ENCODE measurements at regions not wholly inside any gene's neighbourhood (a gene's known extent, or its start where the extent isn't known, plus 50 kb on each side); places are given as distances from the start of the nearest gene placed in this dataset.

- ATAC-seq (no peak), DNase-seq (no peak)
- no peaks in the 10 kb centered on the region for H3K27me3 ChIP-seq (ENCODE audit: control insufficient read depth, insufficient read depth, low read length)
- Mint-ChIP-seq H3K36me3 (no peaks in the 10 kb centered on the region), H3K4me1 (no peaks in the 10 kb centered on the region), H3K9me3 (peaks cover 2 to 7% of the 10 kb centered on the region in 2 donors), H3K4me3 (no peak overlapping the region), H3K27me3 (ENCODE audit: low read depth in 2 of 2) (no peaks in the 10 kb centered on the region), H3K27ac (no peak overlapping the region)
- intact Hi-C loops (cut with micrococcal nuclease) = no loop called here
- no peak overlapping the region for H3K27ac ChIP-seq (ENCODE audit: low read length)
- H3K4me1 ChIP-seq (ENCODE audit: control insufficient read depth, insufficient read depth, low read length) = no peaks in the 10 kb centered on the region
- no peaks in the 10 kb centered on the region for H3K36me3 ChIP-seq (ENCODE audit: control insufficient read depth, insufficient read depth, low read length)
- WGBS (ENCODE audit: insufficient coverage) = 76% methylated on average over 5 of the region's 7 CpGs
- no peak overlapping the region for H3K4me3 ChIP-seq (ENCODE audit: low read length)
- no peak for TF ChIP-seq CTCF (IDR thresholded peaks at IDR 0.05)
- H3K9me3 ChIP-seq (ENCODE audit: control insufficient read depth, insufficient read depth, low read length) = no peaks in the 10 kb centered on the region
Measured at GRCh38 chr5:164364237-164365208, 859.1 kb downstream of the MAT2B start.

GRCh38 chr5:164370841-164371240 lies 865.4 kb downstream of the MAT2B start:
- no peak overlapping the region for H3K27ac Mint-ChIP-seq

GRCh38 chr5:164372892-164373291 lies 867.5 kb downstream of the MAT2B start:
- no peak overlapping the region for H3K27ac Mint-ChIP-seq
- no peak overlapping the region for H3K27ac ChIP-seq (ENCODE audit: low read length)
- no peak for TF ChIP-seq CTCF (IDR thresholded peaks at IDR 0.05)
- ATAC-seq = no peak
- no peaks in the 10 kb centered on the region for H3K36me3 Mint-ChIP-seq
- peaks cover 2 to 4% of the 10 kb centered on the region in 2 donors for H3K9me3 Mint-ChIP-seq
- intact Hi-C loops (cut with micrococcal nuclease) = no loop called here
- no peaks in the 10 kb centered on the region for H3K4me1 ChIP-seq (ENCODE audit: control insufficient read depth, insufficient read depth, low read length)
- H3K4me1 Mint-ChIP-seq = no peaks in the 10 kb centered on the region
- no peaks in the 10 kb centered on the region for H3K36me3 ChIP-seq (ENCODE audit: control insufficient read depth, insufficient read depth, low read length)
- DNase-seq = no peak
- WGBS (ENCODE audit: insufficient coverage) = 80% methylated on average over 1 of the region's 1 CpG
- no peaks in the 10 kb centered on the region for H3K9me3 ChIP-seq (ENCODE audit: control insufficient read depth, insufficient read depth, low read length)
- no peak overlapping the region for H3K4me3 ChIP-seq (ENCODE audit: low read length)
- H3K27me3 Mint-ChIP-seq (ENCODE audit: low read depth in 2 of 2) = no peaks in the 10 kb centered on the region
- H3K27me3 ChIP-seq (ENCODE audit: control insufficient read depth, insufficient read depth, low read length) = no peaks in the 10 kb centered on the region
- H3K4me3 Mint-ChIP-seq = no peak overlapping the region

More at GRCh38 chr5:164370841-164371240, 865.4 kb downstream of the MAT2B start:
- TF ChIP-seq CTCF (IDR thresholded peaks at IDR 0.05) = no peak
- no peaks in the 10 kb centered on the region for H3K27me3 Mint-ChIP-seq (ENCODE audit: low read depth in 2 of 2)
- Histone ChIP-seq H3K27ac (ENCODE audit: low read length) (no peak overlapping the region), H3K4me1 (ENCODE audit: control insufficient read depth, insufficient read depth, low read length) (no peaks in the 10 kb centered on the region), H3K9me3 (ENCODE audit: control insufficient read depth, insufficient read depth, low read length) (no peaks in the 10 kb centered on the region), H3K27me3 (ENCODE audit: control insufficient read depth, insufficient read depth, low read length) (no peaks in the 10 kb centered on the region), H3K36me3 (ENCODE audit: control insufficient read depth, insufficient read depth, low read length) (no peaks in the 10 kb centered on the region), H3K4me3 (ENCODE audit: low read length) (no peak overlapping the region)
- H3K9me3 Mint-ChIP-seq = peaks cover 2 to 8% of the 10 kb centered on the region in 2 donors
- intact Hi-C loops (cut with micrococcal nuclease) = no loop called here
- no peaks in the 10 kb centered on the region for H3K36me3 Mint-ChIP-seq
- H3K4me3 Mint-ChIP-seq = no peak overlapping the region
- no peak for ATAC-seq
- 95% methylated on average over 2 of the region's 4 CpGs for WGBS (ENCODE audit: insufficient coverage)
- DNase-seq = no peak
- no peaks in the 10 kb centered on the region for H3K4me1 Mint-ChIP-seq

All from natural killer cell (primary cell).